ENCODE measurements at regions not wholly inside any gene's neighbourhood (a gene's known extent, or its start where the extent isn't known, plus 50 kb on each side); places are given as distances from the start of the nearest gene placed in this dataset.

GRCh38 chr22:48761546-48761945, 1066.1 kb downstream of the BRD1 start:
- TF ChIP-seq CTCF (conservative IDR thresholded peaks at IDR 0.05; ENCODE audit: low read depth, low read length) (no peak), EZH2 (IDR thresholded peaks at IDR 0.05; ENCODE audit: low read length, unreplicated experiment) (no peak)

All from PC-3 (cell line).